ENCODE measurements at regions not wholly inside any gene's neighbourhood (a gene's known extent, or its start where the extent isn't known, plus 50 kb on each side); places are given as distances from the start of the nearest gene placed in this dataset.

GRCh38 chr2:16999347-17000183, 333.9 kb upstream of the CYRIA start:
- Histone ChIP-seq H3K4me3 (ENCODE audit: low read length) (no peak overlapping the region), H3K9me2 (ENCODE audit: insufficient read depth, low read length) (no peaks in the 10 kb centered on the region), H3K36me3 (ENCODE audit: insufficient read depth, low read length) (no peaks in the 10 kb centered on the region), H2AFZ (ENCODE audit: low read depth, low read length) (no peak overlapping the region), H3K27me3 (ENCODE audit: insufficient read depth, low read depth, low read length) (no peaks in the 10 kb centered on the region), H4K20me1 (ENCODE audit: insufficient read depth) (no peaks in the 10 kb centered on the region), H3K9me3 (ENCODE audit: low read length) (peaks cover 3% of the 10 kb centered on the region), H3F3A (ENCODE audit: insufficient read depth, low read length, poor library complexity, severe bottlenecking) (no peaks in the 10 kb centered on the region), H3K9ac (ENCODE audit: low read length) (no peak overlapping the region), H3K4me2 (ENCODE audit: low read length) (no peak overlapping the region), H3K27ac (ENCODE audit: low read length) (no peak overlapping the region), H3K79me2 (replicated peaks; ENCODE audit: insufficient read depth, low read length) (no peaks in the 10 kb centered on the region)
- TF ChIP-seq, protein P1, sequence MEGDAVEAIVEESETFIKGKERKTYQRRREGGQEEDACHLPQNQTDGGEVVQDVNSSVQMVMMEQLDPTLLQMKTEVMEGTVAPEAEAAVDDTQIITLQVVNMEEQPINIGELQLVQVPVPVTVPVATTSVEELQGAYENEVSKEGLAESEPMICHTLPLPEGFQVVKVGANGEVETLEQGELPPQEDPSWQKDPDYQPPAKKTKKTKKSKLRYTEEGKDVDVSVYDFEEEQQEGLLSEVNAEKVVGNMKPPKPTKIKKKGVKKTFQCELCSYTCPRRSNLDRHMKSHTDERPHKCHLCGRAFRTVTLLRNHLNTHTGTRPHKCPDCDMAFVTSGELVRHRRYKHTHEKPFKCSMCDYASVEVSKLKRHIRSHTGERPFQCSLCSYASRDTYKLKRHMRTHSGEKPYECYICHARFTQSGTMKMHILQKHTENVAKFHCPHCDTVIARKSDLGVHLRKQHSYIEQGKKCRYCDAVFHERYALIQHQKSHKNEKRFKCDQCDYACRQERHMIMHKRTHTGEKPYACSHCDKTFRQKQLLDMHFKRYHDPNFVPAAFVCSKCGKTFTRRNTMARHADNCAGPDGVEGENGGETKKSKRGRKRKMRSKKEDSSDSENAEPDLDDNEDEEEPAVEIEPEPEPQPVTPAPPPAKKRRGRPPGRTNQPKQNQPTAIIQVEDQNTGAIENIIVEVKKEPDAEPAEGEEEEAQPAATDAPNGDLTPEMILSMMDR (IDR thresholded peaks at IDR 0.05; ENCODE audit: poor library complexity, severe bottlenecking): no peak
- TF ChIP-seq TAF1 (IDR thresholded peaks at IDR 0.05; ENCODE audit: low read depth): no peak
- TF ChIP-seq, protein P2, sequence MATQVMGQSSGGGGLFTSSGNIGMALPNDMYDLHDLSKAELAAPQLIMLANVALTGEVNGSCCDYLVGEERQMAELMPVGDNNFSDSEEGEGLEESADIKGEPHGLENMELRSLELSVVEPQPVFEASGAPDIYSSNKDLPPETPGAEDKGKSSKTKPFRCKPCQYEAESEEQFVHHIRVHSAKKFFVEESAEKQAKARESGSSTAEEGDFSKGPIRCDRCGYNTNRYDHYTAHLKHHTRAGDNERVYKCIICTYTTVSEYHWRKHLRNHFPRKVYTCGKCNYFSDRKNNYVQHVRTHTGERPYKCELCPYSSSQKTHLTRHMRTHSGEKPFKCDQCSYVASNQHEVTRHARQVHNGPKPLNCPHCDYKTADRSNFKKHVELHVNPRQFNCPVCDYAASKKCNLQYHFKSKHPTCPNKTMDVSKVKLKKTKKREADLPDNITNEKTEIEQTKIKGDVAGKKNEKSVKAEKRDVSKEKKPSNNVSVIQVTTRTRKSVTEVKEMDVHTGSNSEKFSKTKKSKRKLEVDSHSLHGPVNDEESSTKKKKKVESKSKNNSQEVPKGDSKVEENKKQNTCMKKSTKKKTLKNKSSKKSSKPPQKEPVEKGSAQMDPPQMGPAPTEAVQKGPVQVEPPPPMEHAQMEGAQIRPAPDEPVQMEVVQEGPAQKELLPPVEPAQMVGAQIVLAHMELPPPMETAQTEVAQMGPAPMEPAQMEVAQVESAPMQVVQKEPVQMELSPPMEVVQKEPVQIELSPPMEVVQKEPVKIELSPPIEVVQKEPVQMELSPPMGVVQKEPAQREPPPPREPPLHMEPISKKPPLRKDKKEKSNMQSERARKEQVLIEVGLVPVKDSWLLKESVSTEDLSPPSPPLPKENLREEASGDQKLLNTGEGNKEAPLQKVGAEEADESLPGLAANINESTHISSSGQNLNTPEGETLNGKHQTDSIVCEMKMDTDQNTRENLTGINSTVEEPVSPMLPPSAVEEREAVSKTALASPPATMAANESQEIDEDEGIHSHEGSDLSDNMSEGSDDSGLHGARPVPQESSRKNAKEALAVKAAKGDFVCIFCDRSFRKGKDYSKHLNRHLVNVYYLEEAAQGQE (IDR thresholded peaks at IDR 0.05; ENCODE audit: borderline replicate concordance): no peak
- TF ChIP-seq MXI1 (conservative IDR thresholded peaks at IDR 0.05; ENCODE audit: poor library complexity, severe bottlenecking): no peak
- no peak for TF ChIP-seq EP300 (conservative IDR thresholded peaks at IDR 0.05; ENCODE audit: poor library complexity, severe bottlenecking)
- no peak for TF ChIP-seq POLR2AphosphoS5 (IDR thresholded peaks at IDR 0.05)
- no peak for TF ChIP-seq SMC3 (conservative IDR thresholded peaks at IDR 0.05; ENCODE audit: poor library complexity)
- no peak for TF ChIP-seq EZH2 (IDR thresholded peaks at IDR 0.05; ENCODE audit: borderline replicate concordance, insufficient read depth, low read length, poor library complexity, severe bottlenecking)
- TF ChIP-seq RAD21 (conservative IDR thresholded peaks at IDR 0.05): no peak

DNA sequence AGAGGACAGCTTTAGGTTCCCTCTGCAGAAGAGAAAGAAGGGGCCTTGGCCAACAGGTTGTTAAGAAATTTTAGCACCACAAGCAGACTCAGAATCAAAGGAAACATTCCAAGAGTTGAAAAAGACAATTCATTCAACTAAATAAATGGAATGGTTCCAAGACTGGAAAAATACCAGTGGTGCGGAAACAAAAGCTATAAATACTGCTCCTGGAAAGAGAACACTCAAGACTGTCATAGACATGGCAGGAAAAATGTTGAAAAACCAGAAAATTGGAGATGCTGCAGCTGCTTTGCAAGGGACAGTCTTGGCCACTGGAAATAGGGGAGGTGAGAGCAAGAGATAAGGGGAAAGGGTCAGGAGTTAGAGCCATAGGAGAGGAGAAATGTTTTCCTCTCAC, 312.7 kb upstream of the CYRIA start:
- no peaks in the 10 kb centered on the region for H3K9me2 ChIP-seq (ENCODE audit: insufficient read depth, low read length)
- no peaks in the 10 kb centered on the region for H3K27me3 ChIP-seq (ENCODE audit: insufficient read depth, low read depth, low read length)
- H3K4me2 ChIP-seq (ENCODE audit: low read length): no peak overlapping the region
- no peak overlapping the region for H3K4me3 ChIP-seq (ENCODE audit: low read length)
- no peak overlapping the region for H3K27ac ChIP-seq (ENCODE audit: low read length)
- TF ChIP-seq TAF1 (IDR thresholded peaks at IDR 0.05; ENCODE audit: low read depth): no peak
- no peaks in the 10 kb centered on the region for H4K20me1 ChIP-seq (ENCODE audit: insufficient read depth)
- no peaks in the 10 kb centered on the region for H3K9me3 ChIP-seq (ENCODE audit: low read length)
- no peak overlapping the region for H3K9ac ChIP-seq (ENCODE audit: low read length)
- H2AFZ ChIP-seq (ENCODE audit: low read depth, low read length): no peak overlapping the region
- no peaks in the 10 kb centered on the region for H3K79me2 ChIP-seq (replicated peaks; ENCODE audit: insufficient read depth, low read length)
- H3K36me3 ChIP-seq (ENCODE audit: insufficient read depth, low read length): no peaks in the 10 kb centered on the region
- H3F3A ChIP-seq (ENCODE audit: insufficient read depth, low read length, poor library complexity, severe bottlenecking): no peaks in the 10 kb centered on the region

All from neural cell (in vitro differentiated cells).